Tibial nerve (tissue), 4 donors: ENCODE measurements at regions not wholly inside any gene's neighbourhood (a gene's known extent, or its start where the extent isn't known, plus 50 kb on each side); places are given as distances from the start of the nearest gene placed in this dataset.
"Not testable (repeated sequence)": the region's sequence is repeated elsewhere in the genome, so short reads cannot be mapped to it uniquely, and the experiment has no call there.

Experiments
- DNase-seq, 2 donors: peaks; one replicate each; pipeline ENCODE4 v3.0.0-alpha.2; 2019; ENCODE audit warnings: low spot score in 2 of 2
- H3K27ac ChIP-seq, 4 donors: fragments of 200-600 bp; sonication (generic) in 3 of 4; one replicate each; pipeline ENCODE4 v1.5.1; 2017 to 2019; ENCODE audit warnings: mild to moderate bottlenecking in 1 of 4
- H3K27me3 ChIP-seq, 2 donors: fragments of 200-600 bp; sonication (generic) in 1 of 2; one replicate each; pipeline versions ENCODE4 v1.5.1 to v1.6.0; 2017 to 2019
- H3K36me3 ChIP-seq, 3 donors: fragments of 200-600 bp; sonication (generic); one replicate each; pipeline ENCODE4 v1.5.1; 2018 to 2019
- H3K4me1 ChIP-seq, 4 donors: fragments of 200-600 bp; sonication (generic) in 3 of 4; one replicate each; pipeline ENCODE4 v1.5.1; 2017 to 2019
- H3K4me3 ChIP-seq, 4 donors: fragments of 200-600 bp; sonication (generic) in 3 of 4; one replicate each; pipeline ENCODE4 v1.5.1; 2017 to 2019; ENCODE audit warnings: mild to moderate bottlenecking in 1 of 4, moderate library complexity in 1 of 4
- H3K9me3 ChIP-seq, 4 donors: fragments of 200-600 bp; sonication (generic) in 3 of 4; one replicate each; pipeline ENCODE4 v1.5.1; 2017 to 2019
- EP300 ChIP-seq, 2 donors: sonication (generic); formaldehyde crosslinking; IDR thresholded peaks; one replicate each; pipeline ENCODE4 v1.6.1; 2017; ENCODE audit warnings: antibody characterized with exemption in 2 of 2, mild to moderate bottlenecking in 1 of 2
- POLR2A ChIP-seq, 2 donors: fragments of 450-650 bp; IDR thresholded peaks; one replicate each; pipeline ENCODE4 v1.6.1; 2017; ENCODE audit warnings: antibody characterized with exemption in 2 of 2, mild to moderate bottlenecking in 2 of 2, moderate library complexity in 2 of 2
- WGBS, 2 donors: methylation state at CpG; one replicate each; pipeline ENCODE4 v1.1.5; 2018; 5-methylcytosine and 5-hydroxymethylcytosine counted together
- TF ChIP-seq, protein P1 (sequence below), 5 experiments: fragments of 200-600 bp in 3 of 5; fragments of 450-650 bp in 2 of 5; sonication (generic) in 3 of 5; IDR thresholded peaks; one replicate each; pipeline ENCODE4 v1.5.1; 2016 to 2019; ENCODE audit warnings: antibody characterized with exemption in 5 of 5, mild to moderate bottlenecking in 3 of 5, moderate library complexity in 2 of 5

DNA sequence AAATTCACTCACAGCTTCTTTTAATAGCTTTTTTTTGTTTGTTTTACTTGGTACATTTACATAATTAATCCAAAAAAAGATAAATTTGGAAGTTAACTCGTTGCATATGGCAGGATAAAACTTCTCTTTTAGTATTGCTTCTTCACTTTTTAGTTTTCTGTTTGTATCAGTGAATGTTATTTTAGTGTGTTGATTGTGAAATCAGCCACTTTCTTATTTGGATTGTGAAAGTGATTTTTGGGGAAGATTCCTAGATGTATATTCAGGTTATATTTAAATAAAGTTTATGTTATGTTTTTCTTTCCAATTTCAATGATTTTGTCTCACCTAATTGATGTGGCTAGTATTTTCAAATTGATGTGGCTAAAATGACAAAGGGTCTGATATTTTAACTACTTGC, 693.9 kb upstream of the MGAT4C start:
- 18 to 41% methylated on average over 1 of the region's 1 CpG for WGBS, 2 donors
- Histone ChIP-seq H3K27ac (no peak overlapping the region), H3K36me3 (no peaks in the 10 kb centered on the region), H3K27me3 (no peaks in the 10 kb centered on the region), H3K4me3 (no peak overlapping the region), H3K4me1 (no peaks in the 10 kb centered on the region), H3K9me3 (no peaks in the 10 kb centered on the region)
- no peak for DNase-seq
- TF ChIP-seq EP300 (IDR thresholded peaks at IDR 0.05), result no peak

- no peaks in the 10 kb centered on the region for H3K27me3 ChIP-seq
- WGBS, 2 donors, result 87 to 91% methylated on average over 1 of the region's 1 CpG
- H3K4me1 ChIP-seq, result no peaks in the 10 kb centered on the region
- no peaks in the 10 kb centered on the region for H3K36me3 ChIP-seq
- no peaks in the 10 kb centered on the region for H3K9me3 ChIP-seq
- no peak overlapping the region for H3K4me3 ChIP-seq
- DNase-seq, result no peak
- no peak for TF ChIP-seq EP300 (IDR thresholded peaks at IDR 0.05)
- no peak for TF ChIP-seq POLR2A (IDR thresholded peaks at IDR 0.05)
- TF ChIP-seq, protein P1, sequence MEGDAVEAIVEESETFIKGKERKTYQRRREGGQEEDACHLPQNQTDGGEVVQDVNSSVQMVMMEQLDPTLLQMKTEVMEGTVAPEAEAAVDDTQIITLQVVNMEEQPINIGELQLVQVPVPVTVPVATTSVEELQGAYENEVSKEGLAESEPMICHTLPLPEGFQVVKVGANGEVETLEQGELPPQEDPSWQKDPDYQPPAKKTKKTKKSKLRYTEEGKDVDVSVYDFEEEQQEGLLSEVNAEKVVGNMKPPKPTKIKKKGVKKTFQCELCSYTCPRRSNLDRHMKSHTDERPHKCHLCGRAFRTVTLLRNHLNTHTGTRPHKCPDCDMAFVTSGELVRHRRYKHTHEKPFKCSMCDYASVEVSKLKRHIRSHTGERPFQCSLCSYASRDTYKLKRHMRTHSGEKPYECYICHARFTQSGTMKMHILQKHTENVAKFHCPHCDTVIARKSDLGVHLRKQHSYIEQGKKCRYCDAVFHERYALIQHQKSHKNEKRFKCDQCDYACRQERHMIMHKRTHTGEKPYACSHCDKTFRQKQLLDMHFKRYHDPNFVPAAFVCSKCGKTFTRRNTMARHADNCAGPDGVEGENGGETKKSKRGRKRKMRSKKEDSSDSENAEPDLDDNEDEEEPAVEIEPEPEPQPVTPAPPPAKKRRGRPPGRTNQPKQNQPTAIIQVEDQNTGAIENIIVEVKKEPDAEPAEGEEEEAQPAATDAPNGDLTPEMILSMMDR (IDR thresholded peaks at IDR 0.05), result no peak
- no peak overlapping the region for H3K27ac ChIP-seq
Observed at GRCh38 chr12:86948851-86949250, 692.7 kb upstream of the MGAT4C start.

- no peaks in the 10 kb centered on the region for H3K36me3 ChIP-seq
- no peak overlapping the region for H3K4me3 ChIP-seq
- WGBS, 2 donors, result 80 to 83% methylated on average over 1 of the region's 1 CpG
Observed at GRCh38 chr12:86945685-86946196, 689.5 kb upstream of the MGAT4C start.

DNA sequence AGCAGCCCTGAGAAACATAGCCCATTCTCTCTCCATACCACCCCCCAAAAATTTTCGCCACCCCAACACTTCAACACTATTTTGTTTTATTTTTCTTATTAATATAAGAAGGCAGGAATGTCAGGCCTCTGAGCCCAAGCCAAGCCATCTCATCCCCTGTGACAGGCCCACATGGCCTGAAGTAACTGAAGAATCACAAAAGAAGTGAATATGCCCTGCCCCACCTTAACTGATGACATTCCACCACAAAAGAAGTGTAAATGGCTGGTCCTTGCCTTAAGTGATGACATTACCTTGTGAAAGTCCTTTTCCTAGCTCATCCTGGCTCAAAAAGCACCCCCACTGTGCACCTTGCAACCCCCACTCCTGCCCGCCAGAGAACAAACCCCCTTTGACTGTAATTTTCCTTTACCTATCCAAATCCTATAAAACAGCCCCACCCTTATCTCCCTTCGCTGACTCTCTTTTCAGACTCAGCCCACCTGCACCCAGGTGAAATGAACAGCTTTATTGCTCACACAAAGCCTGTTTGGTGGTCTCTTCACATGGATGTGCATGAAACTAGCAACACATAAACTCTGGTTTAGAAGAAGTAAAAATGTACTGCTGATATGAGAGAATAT, 688.1 kb upstream of the MGAT4C start:
- not testable (repeated sequence) for H3K36me3 ChIP-seq, H3K4me1 ChIP-seq, DNase-seq, H3K4me3 ChIP-seq, H3K27me3 ChIP-seq, H3K27ac ChIP-seq, H3K9me3 ChIP-seq
- WGBS, 2 donors, result 91 to 97% methylated on average over 3 of the region's 3 CpGs

More at GRCh38 chr12:86945685-86946196, 689.5 kb upstream of the MGAT4C start:
- H3K4me1 ChIP-seq, result no peaks in the 10 kb centered on the region
- H3K27me3 ChIP-seq, result no peaks in the 10 kb centered on the region
- TF ChIP-seq, protein P1 (IDR thresholded peaks at IDR 0.05), result no peak
- TF ChIP-seq POLR2A (IDR thresholded peaks at IDR 0.05) (no peak), EP300 (IDR thresholded peaks at IDR 0.05) (no peak)
- H3K9me3 ChIP-seq, result no peaks in the 10 kb centered on the region
- no peak for DNase-seq
- no peak overlapping the region for H3K27ac ChIP-seq

- no peaks in the 10 kb centered on the region for H3K9me3 ChIP-seq
- H3K27me3 ChIP-seq, result no peaks in the 10 kb centered on the region
- H3K36me3 ChIP-seq, result no peaks in the 10 kb centered on the region
- H3K27ac ChIP-seq, result no peak overlapping the region
- H3K4me3 ChIP-seq, result no peak overlapping the region
- no peak for DNase-seq
- no peaks in the 10 kb centered on the region for H3K4me1 ChIP-seq
- TF ChIP-seq, protein P1 (IDR thresholded peaks at IDR 0.05), result no peak
- TF ChIP-seq POLR2A (IDR thresholded peaks at IDR 0.05) (no peak), EP300 (IDR thresholded peaks at IDR 0.05) (no peak)
Observed at GRCh38 chr12:86931714-86932113, 675.5 kb upstream of the MGAT4C start.

DNA sequence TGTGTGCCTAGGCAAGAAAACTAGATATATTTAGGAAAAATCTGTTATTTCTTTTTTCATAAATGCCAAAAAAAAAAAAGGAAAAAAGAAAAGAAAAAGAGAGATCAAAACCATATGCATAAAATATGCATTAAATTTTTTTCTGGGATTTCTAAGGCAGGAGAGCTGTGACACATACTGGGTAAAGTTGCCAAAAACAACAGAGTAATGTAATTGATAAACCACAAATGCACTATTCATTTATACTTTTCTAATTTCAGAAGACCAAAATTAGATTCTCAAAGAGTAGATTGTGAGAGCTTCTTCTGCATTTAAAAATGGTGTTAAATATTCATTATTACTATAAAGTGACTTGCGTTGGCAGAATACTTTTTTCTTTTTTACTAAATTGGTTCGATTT, 673.8 kb upstream of the MGAT4C start:
- 69 to 73% methylated on average over 2 of the region's 2 CpGs for WGBS, 2 donors

More for the DNA sequence above, 673.8 kb upstream of the MGAT4C start:
- H3K4me3 ChIP-seq, result no peak overlapping the region
- TF ChIP-seq POLR2A (IDR thresholded peaks at IDR 0.05) (no peak), EP300 (IDR thresholded peaks at IDR 0.05) (no peak)
- TF ChIP-seq, protein P1 (IDR thresholded peaks at IDR 0.05), result no peak
- no peak for DNase-seq
- no peak overlapping the region for H3K27ac ChIP-seq
- no peaks in the 10 kb centered on the region for H3K36me3 ChIP-seq
- H3K9me3 ChIP-seq, result no peaks in the 10 kb centered on the region
- no peaks in the 10 kb centered on the region for H3K4me1 ChIP-seq
- H3K27me3 ChIP-seq, result no peaks in the 10 kb centered on the region
